ENCODE measurements at regions not wholly inside any gene's neighbourhood (a gene's known extent, or its start where the extent isn't known, plus 50 kb on each side); places are given as distances from the start of the nearest gene placed in this dataset.

GRCh38 chr18:1240701-1241100, 336.0 kb downstream of the ADCYAP1 start:
- Histone ChIP-seq H3K4me3 (ENCODE audit: low read depth, low read length) (no peak overlapping the region), H3K14ac (ENCODE audit: low read length) (no peak overlapping the region), H3K36me3 (ENCODE audit: control insufficient read depth in 1 of 2, insufficient read depth in 2 of 2, low read length in 2 of 2) (no peaks in the 10 kb centered on the region), H4K8ac (ENCODE audit: low read depth, low read length) (no peak overlapping the region), H3K4me1 (ENCODE audit: control insufficient read depth in 1 of 2, insufficient read depth in 2 of 2, low read length in 2 of 2) (no peaks in the 10 kb centered on the region), H3K27me3 (ENCODE audit: insufficient read depth, low read length) (no peaks in the 10 kb centered on the region), H3K9me3 (ENCODE audit: insufficient read depth, low read depth, low read length) (no peaks in the 10 kb centered on the region), H3K79me2 (ENCODE audit: control insufficient read depth, insufficient read depth, low read length, poor library complexity) (no peaks in the 10 kb centered on the region), H4K91ac (ENCODE audit: low read depth, low read length) (no peak overlapping the region), H3K9ac (ENCODE audit: low read length) (no peak overlapping the region), H3K79me1 (ENCODE audit: low read length) (no peaks in the 10 kb centered on the region), H3K4me2 (ENCODE audit: low read length) (no peak overlapping the region), H3K4ac (ENCODE audit: low read depth, low read length) (no peak overlapping the region), H3K18ac (ENCODE audit: low read length) (no peak overlapping the region), H4K12ac (ENCODE audit: low read depth, low read length) (no peak overlapping the region), H3K27ac (ENCODE audit: low read depth, low read length) (no peak overlapping the region), H2BK5ac (ENCODE audit: low read depth, low read length, poor library complexity) (no peak overlapping the region), H2AK5ac (ENCODE audit: low read length) (no peak overlapping the region), H2BK12ac (ENCODE audit: low read length) (no peak overlapping the region), H2BK120ac (ENCODE audit: insufficient read depth, low read length, poor library complexity) (no peak overlapping the region), H3K23ac (ENCODE audit: low read length) (no peak overlapping the region), H2AFZ (ENCODE audit: insufficient read depth, low read length, poor library complexity) (no peak overlapping the region)
- no CpG with 5 or more reads among the region's 4 CpGs for WGBS (ENCODE audit: extremely low coverage, insufficient coverage, insufficient read length)
- no peak for DNase-seq

DNA sequence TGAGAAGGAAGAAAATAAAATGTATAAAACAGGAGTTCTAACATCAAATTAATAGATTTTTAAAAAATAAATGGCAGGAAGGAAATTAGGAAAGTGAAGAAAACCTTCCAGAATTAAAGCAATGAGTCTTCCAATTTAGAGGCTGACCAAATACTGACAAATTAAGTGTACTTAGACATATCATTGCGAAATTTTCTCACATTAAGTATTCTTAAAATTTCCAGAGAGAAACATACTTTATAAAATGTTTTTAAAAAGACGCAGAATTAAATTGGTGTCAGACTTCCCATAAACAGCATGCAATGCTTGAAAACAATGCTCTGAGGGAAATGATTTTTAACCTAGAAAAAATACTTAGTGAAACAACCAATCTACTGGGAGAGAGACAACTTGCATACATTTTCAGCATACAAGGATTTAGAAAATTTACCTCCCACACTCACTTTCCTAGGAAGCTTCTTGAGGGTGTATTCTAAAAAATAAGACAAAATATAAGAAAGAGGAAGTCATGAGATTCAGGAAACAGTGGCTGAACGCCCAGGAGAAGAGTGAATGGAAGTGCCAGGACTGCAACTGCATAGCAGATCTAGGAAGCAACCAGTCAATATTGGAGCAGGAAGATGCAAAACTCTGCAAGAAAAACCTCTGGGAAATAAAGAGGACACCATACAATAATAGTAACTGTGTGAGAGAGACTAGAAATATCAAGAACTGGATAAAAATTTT, 339.9 kb downstream of the ADCYAP1 start:
- H3K36me3 ChIP-seq (ENCODE audit: control insufficient read depth in 1 of 2, insufficient read depth in 2 of 2, low read length in 2 of 2) = no peaks in the 10 kb centered on the region
- no peaks in the 10 kb centered on the region for H3K79me1 ChIP-seq (ENCODE audit: low read length)
- H2BK12ac ChIP-seq (ENCODE audit: low read length) = no peak overlapping the region
- no peak overlapping the region for H4K8ac ChIP-seq (ENCODE audit: low read depth, low read length)
- H3K18ac ChIP-seq (ENCODE audit: low read length) = no peak overlapping the region
- H2AFZ ChIP-seq (ENCODE audit: insufficient read depth, low read length, poor library complexity) = no peak overlapping the region
- WGBS (ENCODE audit: extremely low coverage, insufficient coverage, insufficient read length) = no CpG with 5 or more reads among the region's 3 CpGs
- H3K4me2 ChIP-seq (ENCODE audit: low read length) = no peak overlapping the region
- H3K27ac ChIP-seq (ENCODE audit: low read depth, low read length) = no peak overlapping the region
- H3K14ac ChIP-seq (ENCODE audit: low read length) = no peak overlapping the region
- H4K91ac ChIP-seq (ENCODE audit: low read depth, low read length) = no peak overlapping the region
- no peak overlapping the region for H2AK5ac ChIP-seq (ENCODE audit: low read length)
- no peaks in the 10 kb centered on the region for H3K79me2 ChIP-seq (ENCODE audit: control insufficient read depth, insufficient read depth, low read length, poor library complexity)
- no peak overlapping the region for H3K4me3 ChIP-seq (ENCODE audit: low read depth, low read length)
- no peaks in the 10 kb centered on the region for H3K4me1 ChIP-seq (ENCODE audit: control insufficient read depth in 1 of 2, insufficient read depth in 2 of 2, low read length in 2 of 2)
- H2BK120ac ChIP-seq (ENCODE audit: insufficient read depth, low read length, poor library complexity) = no peak overlapping the region
- H4K12ac ChIP-seq (ENCODE audit: low read depth, low read length) = no peak overlapping the region
- H3K4ac ChIP-seq (ENCODE audit: low read depth, low read length) = no peak overlapping the region
- no peak for DNase-seq
- no peak overlapping the region for H3K23ac ChIP-seq (ENCODE audit: low read length)
- H3K9me3 ChIP-seq (ENCODE audit: insufficient read depth, low read depth, low read length) = no peaks in the 10 kb centered on the region
- H2BK5ac ChIP-seq (ENCODE audit: low read depth, low read length, poor library complexity) = no peak overlapping the region
- no peak overlapping the region for H3K9ac ChIP-seq (ENCODE audit: low read length)
- no peaks in the 10 kb centered on the region for H3K27me3 ChIP-seq (ENCODE audit: insufficient read depth, low read length)

DNA sequence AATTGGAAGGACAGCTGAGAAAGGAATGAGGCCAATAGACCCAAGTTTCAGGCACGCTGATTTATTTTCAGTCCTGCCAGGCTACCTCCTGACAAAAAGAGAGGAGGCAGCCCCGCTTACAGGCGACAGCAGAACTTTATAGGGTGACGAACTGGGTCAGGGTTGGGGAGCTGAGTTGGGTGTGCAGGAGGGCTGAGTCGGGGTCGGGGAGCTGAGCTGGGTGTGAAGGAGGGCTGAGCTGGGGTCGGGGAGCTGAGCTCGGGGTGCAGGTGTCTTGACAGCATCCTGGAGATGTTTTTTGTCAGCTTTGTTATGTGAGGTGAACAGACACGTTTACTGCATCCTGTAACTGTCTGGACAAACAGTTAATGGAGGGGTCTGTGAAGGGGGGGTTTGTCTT, 342.2 kb downstream of the ADCYAP1 start:
- H3K14ac ChIP-seq (ENCODE audit: low read length) = no peak overlapping the region
- no peaks in the 10 kb centered on the region for H3K79me2 ChIP-seq (ENCODE audit: control insufficient read depth, insufficient read depth, low read length, poor library complexity)
- H2AFZ ChIP-seq (ENCODE audit: insufficient read depth, low read length, poor library complexity) = no peak overlapping the region
- H3K23ac ChIP-seq (ENCODE audit: low read length) = no peak overlapping the region
- H2BK5ac ChIP-seq (ENCODE audit: low read depth, low read length, poor library complexity) = no peak overlapping the region
- no peak overlapping the region for H4K91ac ChIP-seq (ENCODE audit: low read depth, low read length)
- H3K18ac ChIP-seq (ENCODE audit: low read length) = no peak overlapping the region
- no peak overlapping the region for H4K8ac ChIP-seq (ENCODE audit: low read depth, low read length)
- H3K27me3 ChIP-seq (ENCODE audit: insufficient read depth, low read length) = no peaks in the 10 kb centered on the region
- H3K4me3 ChIP-seq (ENCODE audit: low read depth, low read length) = no peak overlapping the region
- no peak overlapping the region for H3K4ac ChIP-seq (ENCODE audit: low read depth, low read length)
- H3K9ac ChIP-seq (ENCODE audit: low read length) = no peak overlapping the region
- H3K4me1 ChIP-seq (ENCODE audit: control insufficient read depth in 1 of 2, insufficient read depth in 2 of 2, low read length in 2 of 2) = no peaks in the 10 kb centered on the region
- no peak overlapping the region for H4K12ac ChIP-seq (ENCODE audit: low read depth, low read length)
- H3K79me1 ChIP-seq (ENCODE audit: low read length) = no peaks in the 10 kb centered on the region
- H3K4me2 ChIP-seq (ENCODE audit: low read length) = no peak overlapping the region
- DNase-seq = no peak
- no peak overlapping the region for H3K27ac ChIP-seq (ENCODE audit: low read depth, low read length)
- no CpG with 5 or more reads among the region's 9 CpGs for whole genome bisulfite sequencing (ENCODE audit: extremely low coverage, insufficient coverage, insufficient read length)
- H3K36me3 ChIP-seq (ENCODE audit: control insufficient read depth in 1 of 2, insufficient read depth in 2 of 2, low read length in 2 of 2) = no peaks in the 10 kb centered on the region
- H2BK120ac ChIP-seq (ENCODE audit: insufficient read depth, low read length, poor library complexity) = no peak overlapping the region
- H2BK12ac ChIP-seq (ENCODE audit: low read length) = no peak overlapping the region
- H3K9me3 ChIP-seq (ENCODE audit: insufficient read depth, low read depth, low read length) = no peaks in the 10 kb centered on the region
- H2AK5ac ChIP-seq (ENCODE audit: low read length) = no peak overlapping the region

DNA sequence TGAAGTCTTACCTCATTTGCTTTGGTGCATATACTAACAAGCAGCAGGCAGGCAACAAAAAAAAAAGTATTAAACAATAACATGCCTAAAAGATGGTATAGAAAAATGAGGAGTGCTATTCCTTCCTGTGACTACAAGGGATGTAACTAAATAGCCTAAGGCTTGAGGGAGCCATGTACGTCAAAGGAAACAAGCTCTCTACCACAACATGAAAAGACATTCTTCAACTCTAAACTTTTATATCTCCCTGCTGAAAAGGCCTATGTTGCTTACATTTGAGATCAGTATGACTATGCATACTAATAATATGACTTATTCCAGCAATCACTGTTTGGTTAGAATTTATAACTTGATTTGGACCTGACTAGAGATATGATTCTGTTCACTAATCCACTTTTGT, 347.9 kb downstream of the ADCYAP1 start:
- Histone ChIP-seq H3K9ac (ENCODE audit: low read length) (no peak overlapping the region), H3K4me3 (ENCODE audit: low read depth, low read length) (no peak overlapping the region), H3K4ac (ENCODE audit: low read depth, low read length) (no peak overlapping the region), H3K27me3 (ENCODE audit: insufficient read depth, low read length) (no peaks in the 10 kb centered on the region), H4K12ac (ENCODE audit: low read depth, low read length) (no peak overlapping the region), H2BK12ac (ENCODE audit: low read length) (no peak overlapping the region), H3K36me3 (ENCODE audit: control insufficient read depth in 1 of 2, insufficient read depth in 2 of 2, low read length in 2 of 2) (no peaks in the 10 kb centered on the region), H3K79me2 (ENCODE audit: control insufficient read depth, insufficient read depth, low read length, poor library complexity) (no peaks in the 10 kb centered on the region), H4K8ac (ENCODE audit: low read depth, low read length) (no peak overlapping the region), H3K14ac (ENCODE audit: low read length) (no peak overlapping the region), H2BK120ac (ENCODE audit: insufficient read depth, low read length, poor library complexity) (no peak overlapping the region), H3K79me1 (ENCODE audit: low read length) (no peaks in the 10 kb centered on the region), H3K4me2 (ENCODE audit: low read length) (no peak overlapping the region), H3K18ac (ENCODE audit: low read length) (no peak overlapping the region), H2BK5ac (ENCODE audit: low read depth, low read length, poor library complexity) (no peak overlapping the region), H3K27ac (ENCODE audit: low read depth, low read length) (no peak overlapping the region), H2AFZ (ENCODE audit: insufficient read depth, low read length, poor library complexity) (no peak overlapping the region), H3K23ac (ENCODE audit: low read length) (no peak overlapping the region), H3K4me1 (ENCODE audit: control insufficient read depth in 1 of 2, insufficient read depth in 2 of 2, low read length in 2 of 2) (no peaks in the 10 kb centered on the region), H4K91ac (ENCODE audit: low read depth, low read length) (no peak overlapping the region), H3K9me3 (ENCODE audit: insufficient read depth, low read depth, low read length) (no peaks in the 10 kb centered on the region), H2AK5ac (ENCODE audit: low read length) (no peak overlapping the region)
- no peak for DNase-seq
- no CpG with 5 or more reads among the region's 1 CpG for WGBS (ENCODE audit: extremely low coverage, insufficient coverage, insufficient read length)

All from trophoblast cell (in vitro differentiated cells and primary cell).